ENCODE measurements at regions not wholly inside any gene's neighbourhood (a gene's known extent, or its start where the extent isn't known, plus 50 kb on each side); places are given as distances from the start of the nearest gene placed in this dataset.

DNA sequence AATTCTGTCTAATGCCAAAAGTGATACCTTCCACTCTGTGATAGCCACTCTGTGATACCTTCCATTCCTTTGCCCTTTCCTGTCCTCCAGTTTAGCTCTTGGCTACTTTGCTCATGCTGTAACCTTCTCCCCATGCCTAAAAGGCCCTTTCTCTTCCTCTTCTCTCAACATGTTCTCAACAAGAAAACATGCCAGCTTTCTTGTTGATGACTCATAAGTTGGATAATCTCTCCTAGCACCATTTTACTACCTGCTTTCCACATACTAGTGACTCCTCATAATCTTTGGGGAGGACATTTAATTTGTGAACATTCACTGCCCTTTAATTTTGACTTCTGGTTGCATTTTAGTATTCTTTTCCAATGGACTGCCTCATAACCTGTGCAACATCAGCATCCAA, 55.9 kb upstream of the NT5C1B start:
- TF ChIP-seq SMC3 (IDR thresholded peaks at IDR 0.05; ENCODE audit: low read depth, low read length) (no peak), POLR2A (IDR thresholded peaks at IDR 0.05; ENCODE audit: low read depth, low read length) (no peak), CTCF (conservative IDR thresholded peaks at IDR 0.05; ENCODE audit: low read depth, low read length) (no peak), RFX5 (IDR thresholded peaks at IDR 0.05; ENCODE audit: low read depth, low read length) (no peak), RCOR1 (IDR thresholded peaks at IDR 0.05; ENCODE audit: insufficient replicate concordance, low read length) (no peak), MAZ (IDR thresholded peaks at IDR 0.05; ENCODE audit: borderline replicate concordance, low read depth, low read length) (no peak), BHLHE40 (IDR thresholded peaks at IDR 0.05; ENCODE audit: low read depth, low read length) (no peak), CEBPB (IDR thresholded peaks at IDR 0.05; ENCODE audit: low read depth, low read length) (no peak), CHD1 (IDR thresholded peaks at IDR 0.05; ENCODE audit: low read depth, low read length) (no peak), RAD21 (IDR thresholded peaks at IDR 0.05; ENCODE audit: low read length) (no peak), NFE2L2 (IDR thresholded peaks at IDR 0.05; ENCODE audit: low read depth, low read length) (no peak), USF2 (IDR thresholded peaks at IDR 0.05; ENCODE audit: low read depth, low read length) (no peak)
- TF ChIP-seq, protein P1, sequence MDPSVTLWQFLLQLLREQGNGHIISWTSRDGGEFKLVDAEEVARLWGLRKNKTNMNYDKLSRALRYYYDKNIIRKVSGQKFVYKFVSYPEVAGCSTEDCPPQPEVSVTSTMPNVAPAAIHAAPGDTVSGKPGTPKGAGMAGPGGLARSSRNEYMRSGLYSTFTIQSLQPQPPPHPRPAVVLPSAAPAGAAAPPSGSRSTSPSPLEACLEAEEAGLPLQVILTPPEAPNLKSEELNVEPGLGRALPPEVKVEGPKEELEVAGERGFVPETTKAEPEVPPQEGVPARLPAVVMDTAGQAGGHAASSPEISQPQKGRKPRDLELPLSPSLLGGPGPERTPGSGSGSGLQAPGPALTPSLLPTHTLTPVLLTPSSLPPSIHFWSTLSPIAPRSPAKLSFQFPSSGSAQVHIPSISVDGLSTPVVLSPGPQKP (IDR thresholded peaks at IDR 0.05; ENCODE audit: borderline replicate concordance, low read depth, low read length): no peak

Measured in IMR-90 (cell line).